Neural progenitor cell (in vitro differentiated cells): ENCODE measurements at regions not wholly inside any gene's neighbourhood (a gene's known extent, or its start where the extent isn't known, plus 50 kb on each side); places are given as distances from the start of the nearest gene placed in this dataset.

Source experiments
- EZH2 ChIP-seq: fragments of 200-600 bp; sonication (generic); IDR thresholded peaks from 2 replicates; pipeline ENCODE4 v1.6.1; 2017; ENCODE audit warnings: antibody characterized with exemption, mild to moderate bottlenecking, moderate library complexity
- TF ChIP-seq, protein P1 (sequence below): fragments of 200-600 bp; sonication (generic); IDR thresholded peaks from 2 replicates; pipeline ENCODE4 v1.5.1; 2017; ENCODE audit warnings: antibody characterized with exemption, mild to moderate bottlenecking

DNA sequence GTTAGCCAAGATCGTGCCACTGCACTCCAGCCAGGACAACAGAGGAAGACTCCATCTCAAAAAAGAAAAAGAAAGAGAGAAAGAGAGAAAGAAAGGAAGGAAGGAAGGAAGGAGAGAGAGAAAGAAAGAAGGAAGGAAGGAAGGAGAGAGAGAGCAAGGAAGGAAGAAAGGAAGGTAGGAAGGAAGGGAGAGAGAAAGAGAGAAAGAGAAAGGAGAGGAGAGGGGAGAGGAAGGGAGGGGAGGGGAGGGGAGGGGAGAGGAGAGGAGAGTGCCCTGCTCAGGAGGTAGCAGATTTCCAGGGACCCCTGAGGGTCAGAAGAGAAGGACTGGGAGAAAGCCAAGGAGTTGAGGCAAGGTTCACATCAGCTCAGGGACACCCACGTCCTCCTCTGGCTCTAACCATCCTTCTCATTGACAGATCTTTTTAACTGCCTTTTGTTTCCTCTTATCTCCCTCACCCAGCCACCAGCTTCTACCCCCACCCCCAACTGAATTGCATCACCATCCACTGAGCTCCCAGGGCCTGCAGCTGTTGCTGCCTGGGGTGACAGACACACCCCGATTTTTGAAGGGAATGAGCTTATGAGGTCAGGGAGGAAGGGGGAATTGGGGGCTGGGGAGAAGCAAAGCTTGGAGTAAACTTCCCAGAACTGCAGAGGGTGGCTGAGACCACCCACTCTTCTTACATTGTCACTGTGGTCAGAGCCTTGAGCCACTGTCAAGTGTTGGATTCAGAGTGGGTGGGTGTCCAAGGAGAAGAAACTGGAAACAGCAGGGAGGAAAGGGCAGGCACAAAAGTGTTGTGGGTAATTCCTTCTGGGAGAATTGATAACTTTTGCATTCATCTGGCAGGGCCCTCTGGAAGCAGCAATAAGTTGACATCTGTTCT, 91.6 kb downstream of the GLUL start:
- TF ChIP-seq, protein P1, sequence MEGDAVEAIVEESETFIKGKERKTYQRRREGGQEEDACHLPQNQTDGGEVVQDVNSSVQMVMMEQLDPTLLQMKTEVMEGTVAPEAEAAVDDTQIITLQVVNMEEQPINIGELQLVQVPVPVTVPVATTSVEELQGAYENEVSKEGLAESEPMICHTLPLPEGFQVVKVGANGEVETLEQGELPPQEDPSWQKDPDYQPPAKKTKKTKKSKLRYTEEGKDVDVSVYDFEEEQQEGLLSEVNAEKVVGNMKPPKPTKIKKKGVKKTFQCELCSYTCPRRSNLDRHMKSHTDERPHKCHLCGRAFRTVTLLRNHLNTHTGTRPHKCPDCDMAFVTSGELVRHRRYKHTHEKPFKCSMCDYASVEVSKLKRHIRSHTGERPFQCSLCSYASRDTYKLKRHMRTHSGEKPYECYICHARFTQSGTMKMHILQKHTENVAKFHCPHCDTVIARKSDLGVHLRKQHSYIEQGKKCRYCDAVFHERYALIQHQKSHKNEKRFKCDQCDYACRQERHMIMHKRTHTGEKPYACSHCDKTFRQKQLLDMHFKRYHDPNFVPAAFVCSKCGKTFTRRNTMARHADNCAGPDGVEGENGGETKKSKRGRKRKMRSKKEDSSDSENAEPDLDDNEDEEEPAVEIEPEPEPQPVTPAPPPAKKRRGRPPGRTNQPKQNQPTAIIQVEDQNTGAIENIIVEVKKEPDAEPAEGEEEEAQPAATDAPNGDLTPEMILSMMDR: no peak
- no peak for TF ChIP-seq EZH2
